PC-9 (cell line): ENCODE measurements at regions not wholly inside any gene's neighbourhood (a gene's known extent, or its start where the extent isn't known, plus 50 kb on each side); places are given as distances from the start of the nearest gene placed in this dataset.

Source experiments
- BruUV-seq: library from RNA; stranded (reverse); fragments of 400-500 nt; replicated peaks from 2 replicates; lab custom pipeline; 2021; lab: Mats Ljungman, UMichigan
- CTCF ChIA-PET: fragments of 300-600 bp; sonication (Branson Sonifier 250); formaldehyde crosslinking; loops from one replicate; lab custom pipeline; 2022; ENCODE audit warnings: antibody characterized with exemption; lab: Charles Lee
- POLR2A ChIA-PET: fragments of 300-600 bp; sonication (Branson Sonifier 250); formaldehyde crosslinking; loops from one replicate; lab custom pipeline; 2022; ENCODE audit warnings: antibody characterized with exemption; ENCODE audit not compliant: unreplicated experiment; lab: Charles Lee
- DNase-seq, 2 experiments: peaks; one replicate each; pipeline versions ENCODE4 v3.0.0 to v3.0.0-alpha.2; 2015 to 2022; ENCODE audit warnings: mixed read lengths in 1 of 2
- H2AFZ ChIP-seq: fragments of 200-600 bp; sonication (generic); 2 replicates; pipeline ENCODE4 v1.8.1; 2017; ENCODE audit warnings: antibody characterized with exemption
- H3F3A ChIP-seq: fragments of 200-600 bp; sonication (generic); 2 replicates; pipeline ENCODE4 v1.8.1; 2017; ENCODE audit warnings: antibody characterized with exemption, mild to moderate bottlenecking, low read depth; ENCODE audit not compliant: insufficient read depth
- H3K27ac ChIP-seq: fragments of 200-600 bp; sonication (generic); 2 replicates; pipeline ENCODE4 v1.6.1; 2016; ENCODE audit warnings: mixed run types
- H3K27me3 ChIP-seq: fragments of 200-600 bp; sonication (generic); 2 replicates; pipeline ENCODE4 v1.6.1; 2016; ENCODE audit warnings: low read depth, mixed run types; ENCODE audit not compliant: insufficient read depth
- H3K36me3 ChIP-seq: fragments of 200-600 bp; sonication (generic); 2 replicates; pipeline ENCODE4 v1.6.1; 2016; ENCODE audit warnings: low read depth, mixed run types
- H3K4me1 ChIP-seq: fragments of 200-600 bp; sonication (generic); replicated peaks from 2 replicates; pipeline ENCODE4 v1.6.1; 2016; ENCODE audit warnings: mixed run types; ENCODE audit not compliant: insufficient read depth
- H3K4me2 ChIP-seq: fragments of 200-600 bp; sonication (generic); 2 replicates; pipeline ENCODE4 v1.6.1; 2017; ENCODE audit warnings: mixed run types
- H3K4me3 ChIP-seq: fragments of 200-600 bp; sonication (generic); 2 replicates; pipeline ENCODE4 v1.6.1; 2016; ENCODE audit warnings: mixed run types
- H3K79me2 ChIP-seq: fragments of 200-600 bp; sonication (generic); 2 replicates; pipeline ENCODE4 v1.6.1; 2017; ENCODE audit warnings: low read depth, mixed run types
- H3K9me2 ChIP-seq: fragments of 200-600 bp; sonication (generic); 2 replicates; pipeline ENCODE4 v1.8.1; 2017; ENCODE audit warnings: mild to moderate bottlenecking; ENCODE audit not compliant: insufficient read depth
- H3K9me3 ChIP-seq: fragments of 200-600 bp; sonication (generic); 2 replicates; pipeline ENCODE4 v1.8.1; 2016; ENCODE audit warnings: low read depth; ENCODE audit not compliant: insufficient read depth
- H4K20me1 ChIP-seq: fragments of 200-600 bp; sonication (generic); 2 replicates; pipeline ENCODE4 v1.8.1; 2017; ENCODE audit not compliant: insufficient read depth
- EZH2 ChIP-seq: fragments of 200-600 bp; sonication (generic); IDR thresholded peaks from 2 replicates; pipeline ENCODE4 v1.8.0; 2017; ENCODE audit warnings: antibody characterized with exemption, low read depth
- intact Hi-C: fragments of 100-400 bp; cut with micrococcal nuclease; formaldehyde crosslinking; loops from one replicate; pipeline ENCODE4 v1.10.0; 2022; ENCODE audit not compliant: unreplicated experiment
- TF ChIP-seq, protein P1 (sequence below): fragments of 200-600 bp; sonication (generic); conservative IDR thresholded peaks from 2 replicates; pipeline ENCODE4 v1.6.1; 2017; ENCODE audit warnings: mixed run types, antibody characterized with exemption, mild to moderate bottlenecking, moderate library complexity

DNA sequence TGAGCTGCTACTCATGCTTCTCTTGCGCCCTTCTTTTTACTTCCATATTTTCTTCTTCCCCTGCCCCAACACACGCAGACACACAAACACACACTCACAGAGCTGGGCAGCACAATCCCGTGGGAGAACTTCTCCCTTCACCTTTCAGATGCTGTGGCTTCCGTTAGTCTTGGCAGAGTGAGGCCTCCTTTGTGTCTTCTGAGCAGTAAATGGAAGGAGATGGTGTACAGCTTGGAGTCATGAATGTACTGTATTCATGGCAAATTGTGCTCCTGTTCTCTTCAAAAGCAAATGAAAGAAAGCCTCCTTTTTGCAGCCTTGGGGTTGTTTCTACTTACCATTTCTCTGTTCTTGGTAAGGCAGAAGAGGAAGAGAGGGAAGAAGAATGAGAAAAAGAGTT is 456.6 kb upstream of the TLE4 start:
- Histone ChIP-seq H3K27me3 (no peaks in the 10 kb centered on the region), H3F3A (no peaks in the 10 kb centered on the region), H3K36me3 (no peaks in the 10 kb centered on the region), H3K9me3 (no peaks in the 10 kb centered on the region), H4K20me1 (no peaks in the 10 kb centered on the region; the same call in 1 of the 2 replicates), H3K4me1 (no peaks in the 10 kb centered on the region), H3K27ac (no peak overlapping the region), H2AFZ (no peak overlapping the region), H3K9me2 (no peaks in the 10 kb centered on the region), H3K4me2 (no peak overlapping the region), H3K4me3 (no peak overlapping the region), H3K79me2 (no peaks in the 10 kb centered on the region)
- no TSS peak for BruUV-seq
- TF ChIP-seq EZH2 = no peak
- TF ChIP-seq, protein P1, sequence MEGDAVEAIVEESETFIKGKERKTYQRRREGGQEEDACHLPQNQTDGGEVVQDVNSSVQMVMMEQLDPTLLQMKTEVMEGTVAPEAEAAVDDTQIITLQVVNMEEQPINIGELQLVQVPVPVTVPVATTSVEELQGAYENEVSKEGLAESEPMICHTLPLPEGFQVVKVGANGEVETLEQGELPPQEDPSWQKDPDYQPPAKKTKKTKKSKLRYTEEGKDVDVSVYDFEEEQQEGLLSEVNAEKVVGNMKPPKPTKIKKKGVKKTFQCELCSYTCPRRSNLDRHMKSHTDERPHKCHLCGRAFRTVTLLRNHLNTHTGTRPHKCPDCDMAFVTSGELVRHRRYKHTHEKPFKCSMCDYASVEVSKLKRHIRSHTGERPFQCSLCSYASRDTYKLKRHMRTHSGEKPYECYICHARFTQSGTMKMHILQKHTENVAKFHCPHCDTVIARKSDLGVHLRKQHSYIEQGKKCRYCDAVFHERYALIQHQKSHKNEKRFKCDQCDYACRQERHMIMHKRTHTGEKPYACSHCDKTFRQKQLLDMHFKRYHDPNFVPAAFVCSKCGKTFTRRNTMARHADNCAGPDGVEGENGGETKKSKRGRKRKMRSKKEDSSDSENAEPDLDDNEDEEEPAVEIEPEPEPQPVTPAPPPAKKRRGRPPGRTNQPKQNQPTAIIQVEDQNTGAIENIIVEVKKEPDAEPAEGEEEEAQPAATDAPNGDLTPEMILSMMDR = no peak
- CTCF ChIA-PET = no interaction called here
- POLR2A ChIA-PET = no interaction called here
- DNase-seq = no peak
- intact Hi-C loops = loop anchor here (5.0 kb wide), 1 partner anchor 303 kb away; no protein-coding TSS in a partner anchor

DNA sequence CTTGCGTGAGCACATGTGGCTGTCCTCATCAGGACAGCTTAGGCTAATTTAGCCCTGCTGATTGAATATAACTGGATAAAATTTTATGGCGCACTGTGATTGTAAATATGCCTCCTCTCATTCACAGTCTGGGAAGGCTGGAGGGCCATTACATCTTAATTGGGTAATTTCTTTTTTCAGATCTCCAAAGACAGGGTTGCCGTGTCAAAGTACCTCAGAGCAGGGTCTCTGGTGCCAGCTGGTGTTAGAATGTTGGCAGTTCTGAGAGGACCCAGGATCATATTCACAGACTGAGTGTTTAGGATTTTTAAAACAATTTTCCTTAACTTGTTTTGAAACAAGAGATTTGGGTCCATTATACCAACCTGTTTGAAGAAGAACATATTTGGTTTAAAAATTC is 455.7 kb upstream of the TLE4 start:
- no peak overlapping the region for H3K4me3 ChIP-seq
- H4K20me1 ChIP-seq = no peaks in the 10 kb centered on the region; the same call in 1 of the 2 replicates
- H3K4me1 ChIP-seq = no peaks in the 10 kb centered on the region
- no peak overlapping the region for H2AFZ ChIP-seq
- POLR2A ChIA-PET = no interaction called here
- intact Hi-C loops = loop anchor here (5.0 kb wide), 1 partner anchor 304 kb away; no protein-coding TSS in a partner anchor
- H3K27me3 ChIP-seq = no peaks in the 10 kb centered on the region
- H3F3A ChIP-seq = no peaks in the 10 kb centered on the region
- no peak for DNase-seq
- no peak for TF ChIP-seq EZH2
- TF ChIP-seq, protein P1 = no peak
- no peak overlapping the region for H3K4me2 ChIP-seq
- no peaks in the 10 kb centered on the region for H3K79me2 ChIP-seq
- no peak overlapping the region for H3K27ac ChIP-seq
- H3K9me2 ChIP-seq = no peaks in the 10 kb centered on the region
- BruUV-seq = no TSS peak
- no peaks in the 10 kb centered on the region for H3K9me3 ChIP-seq
- no peaks in the 10 kb centered on the region for H3K36me3 ChIP-seq
- CTCF ChIA-PET = no interaction called here

DNA sequence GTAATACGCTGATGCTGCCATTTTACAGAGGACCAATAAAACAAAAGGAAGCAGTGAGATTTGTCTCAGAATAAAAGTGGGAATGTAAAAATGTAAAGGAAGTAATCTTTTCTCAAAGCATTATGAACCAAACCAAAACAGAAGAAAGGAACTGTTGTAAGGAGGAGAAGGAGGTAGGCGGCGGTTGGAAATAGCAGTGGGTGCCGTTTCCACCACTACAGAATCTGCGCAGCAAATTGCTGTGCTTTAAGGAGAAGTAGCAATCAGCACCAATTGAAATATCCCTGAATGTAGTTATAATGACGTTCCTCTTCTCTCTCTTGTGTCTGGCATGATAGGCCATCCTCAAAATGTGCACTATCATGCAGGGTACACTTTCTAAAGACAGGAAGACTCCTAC is 455.1 kb upstream of the TLE4 start:
- Histone ChIP-seq H3K4me2 (no peak overlapping the region), H3K9me2 (no peaks in the 10 kb centered on the region), H3K36me3 (no peaks in the 10 kb centered on the region), H3F3A (no peaks in the 10 kb centered on the region), H3K9me3 (no peaks in the 10 kb centered on the region), H3K4me3 (no peak overlapping the region), H3K4me1 (no peaks in the 10 kb centered on the region), H3K27ac (no peak overlapping the region), H3K27me3 (no peaks in the 10 kb centered on the region), H2AFZ (no peak overlapping the region), H4K20me1 (no peaks in the 10 kb centered on the region; the same call in 1 of the 2 replicates), H3K79me2 (no peaks in the 10 kb centered on the region)
- POLR2A ChIA-PET = no interaction called here
- DNase-seq = no peak
- TF ChIP-seq, protein P1 = no peak
- TF ChIP-seq EZH2 = no peak
- CTCF ChIA-PET = no interaction called here
- intact Hi-C loops = loop anchor here (5.0 kb wide), 1 partner anchor 304 kb away; no protein-coding TSS in a partner anchor
- no TSS peak for BruUV-seq
